HCT116 (cell line): ENCODE measurements at regions not wholly inside any gene's neighbourhood (a gene's known extent, or its start where the extent isn't known, plus 50 kb on each side); places are given as distances from the start of the nearest gene placed in this dataset.
"Not testable (repeated sequence)": the region's sequence is repeated elsewhere in the genome, so short reads cannot be mapped to it uniquely, and the experiment has no call there.

Experiments used
- CTCF ChIP-seq, 3 experiments: fragments of 200-600 bp in 1 of 3; sonication (generic) in 1 of 3; IDR thresholded peaks in 2 of 3; conservative IDR thresholded peaks in 1 of 3; 2 replicates each; pipeline ENCODE4 v1.5.1; 2012 to 2017; ENCODE audit warnings: low read depth in 2 of 3, low read length in 2 of 3, antibody characterized with exemption in 1 of 3, borderline replicate concordance in 1 of 3, control low read depth in 1 of 3, mild to moderate bottlenecking in 1 of 3, mixed read lengths in 1 of 3, mixed run types in 1 of 3, moderate library complexity in 1 of 3; ENCODE audit not compliant: insufficient read depth in 1 of 3
- FOSL1 ChIP-seq: IDR thresholded peaks from 2 replicates; pipeline ENCODE4 v1.6.1; 2012; ENCODE audit warnings: low read depth
- JUND ChIP-seq: IDR thresholded peaks from 2 replicates; pipeline ENCODE4 v1.6.1; 2012
- POLR2A ChIP-seq: IDR thresholded peaks from 2 replicates; pipeline ENCODE4 v1.7.0; 2011; ENCODE audit warnings: borderline replicate concordance; ENCODE audit not compliant: insufficient read depth, insufficient read length; ENCODE audit errors: extremely low read depth
- RAD21 ChIP-seq: IDR thresholded peaks from 2 replicates; pipeline ENCODE4 v1.6.1; 2012; ENCODE audit warnings: low read depth, mild to moderate bottlenecking

GRCh38 chr3:118540448-118540821 is 494.2 kb downstream of the IGSF11 start:
- not testable (repeated sequence) for TF ChIP-seq POLR2A; JUND; FOSL1; CTCF (IDR thresholded peaks at IDR 0.05 in 2 of 3, conservative IDR thresholded peaks at IDR 0.05 in 1 of 3; ENCODE audit: borderline replicate concordance in 1 of 3, insufficient read depth in 1 of 3, low read depth in 2 of 3, low read length in 2 of 3); RAD21
